Progenitor cell of endocrine pancreas (in vitro differentiated cells): ENCODE measurements at regions not wholly inside any gene's neighbourhood (a gene's known extent, or its start where the extent isn't known, plus 50 kb on each side); places are given as distances from the start of the nearest gene placed in this dataset.
"Not testable (repeated sequence)": the region's sequence is repeated elsewhere in the genome, so short reads cannot be mapped to it uniquely, and the experiment has no call there.

Source experiments
- DNase-seq: peaks from one replicate; pipeline ENCODE4 v3.0.0; 2021; ENCODE audit warnings: low spot score; ENCODE audit not compliant: unreplicated experiment
- H3K27ac Mint-ChIP-seq: 2 replicates; pipeline ENCODE4 v1.8.0; 2021; ENCODE audit warnings: mild to moderate bottlenecking, moderate library complexity, mixed read lengths
- H3K27me3 Mint-ChIP-seq: 2 replicates; pipeline ENCODE4 v1.8.0; 2021; ENCODE audit warnings: mixed read lengths
- H3K36me3 Mint-ChIP-seq: 2 replicates; pipeline ENCODE4 v1.8.0; 2022; ENCODE audit warnings: mixed read lengths; ENCODE audit not compliant: insufficient read depth
- H3K4me1 Mint-ChIP-seq: 2 replicates; pipeline ENCODE4 v1.8.0; 2021; ENCODE audit warnings: low read depth, mixed read lengths
- H3K4me3 Mint-ChIP-seq: 2 replicates; pipeline ENCODE4 v1.8.0; 2021; ENCODE audit warnings: low read depth, mild to moderate bottlenecking, moderate library complexity, mixed read lengths
- H3K9me3 Mint-ChIP-seq: 2 replicates; pipeline ENCODE4 v1.8.0; 2021; ENCODE audit warnings: low read depth, mixed read lengths
- CTCF ChIP-seq: fragments of 200-600 bp; sonication (generic); IDR thresholded peaks from one replicate; pipeline ENCODE4 v1.5.0; 2021; ENCODE audit warnings: antibody characterized with exemption, mild to moderate bottlenecking; ENCODE audit not compliant: unreplicated experiment

DNA sequence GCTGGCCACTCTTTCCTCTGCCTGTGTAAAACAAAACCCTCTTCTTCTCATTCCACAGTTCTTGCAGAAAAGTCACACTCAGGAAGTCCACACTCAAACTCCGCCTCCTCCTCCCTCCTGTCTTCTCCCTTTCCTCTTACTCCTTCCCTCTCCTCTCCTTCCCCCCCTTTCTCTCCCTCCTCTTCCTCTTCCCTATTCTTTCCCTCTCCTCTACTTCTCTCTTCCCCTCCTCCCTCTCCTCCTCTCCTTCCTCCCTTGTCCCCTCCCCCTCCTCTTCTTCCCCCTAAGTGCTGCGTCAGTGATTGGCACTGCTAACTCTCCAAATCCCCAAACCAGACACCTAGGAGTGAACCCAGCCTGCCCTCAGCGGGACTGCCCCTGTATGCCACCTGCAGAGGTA, 67.0 kb downstream of the ZNF467 start:
- Mint-ChIP-seq H3K27me3 (no peaks in the 10 kb centered on the region), H3K27ac (no peak overlapping the region), H3K9me3 (peaks cover 11% of the 10 kb centered on the region), H3K4me1 (no peaks in the 10 kb centered on the region), H3K4me3 (no peak overlapping the region), H3K36me3 (peaks cover 2% of the 10 kb centered on the region)
- no peak for DNase-seq
- no peak for TF ChIP-seq CTCF

- Mint-ChIP-seq H3K4me3 (no peak overlapping the region), H3K27ac (no peak overlapping the region), H3K27me3 (no peaks in the 10 kb centered on the region), H3K36me3 (peaks cover under 1% of the 10 kb centered on the region), H3K9me3 (peaks cover 3% of the 10 kb centered on the region), H3K4me1 (no peaks in the 10 kb centered on the region)
- no peak for DNase-seq
- no peak for TF ChIP-seq CTCF
These were observed 68.9 kb downstream of the ZNF467 start for GRCh38 chr7:149704507-149704906.

- H3K4me1 Mint-ChIP-seq = no peaks in the 10 kb centered on the region
- H3K9me3 Mint-ChIP-seq = peaks cover 2% of the 10 kb centered on the region
- H3K36me3 Mint-ChIP-seq = no peaks in the 10 kb centered on the region
- DNase-seq = no peak
- no peak overlapping the region for H3K4me3 Mint-ChIP-seq
- no peaks in the 10 kb centered on the region for H3K27me3 Mint-ChIP-seq
- TF ChIP-seq CTCF = no peak
- H3K27ac Mint-ChIP-seq = no peak overlapping the region
These were observed 70.2 kb downstream of the ZNF467 start for GRCh38 chr7:149703044-149703650.

DNA sequence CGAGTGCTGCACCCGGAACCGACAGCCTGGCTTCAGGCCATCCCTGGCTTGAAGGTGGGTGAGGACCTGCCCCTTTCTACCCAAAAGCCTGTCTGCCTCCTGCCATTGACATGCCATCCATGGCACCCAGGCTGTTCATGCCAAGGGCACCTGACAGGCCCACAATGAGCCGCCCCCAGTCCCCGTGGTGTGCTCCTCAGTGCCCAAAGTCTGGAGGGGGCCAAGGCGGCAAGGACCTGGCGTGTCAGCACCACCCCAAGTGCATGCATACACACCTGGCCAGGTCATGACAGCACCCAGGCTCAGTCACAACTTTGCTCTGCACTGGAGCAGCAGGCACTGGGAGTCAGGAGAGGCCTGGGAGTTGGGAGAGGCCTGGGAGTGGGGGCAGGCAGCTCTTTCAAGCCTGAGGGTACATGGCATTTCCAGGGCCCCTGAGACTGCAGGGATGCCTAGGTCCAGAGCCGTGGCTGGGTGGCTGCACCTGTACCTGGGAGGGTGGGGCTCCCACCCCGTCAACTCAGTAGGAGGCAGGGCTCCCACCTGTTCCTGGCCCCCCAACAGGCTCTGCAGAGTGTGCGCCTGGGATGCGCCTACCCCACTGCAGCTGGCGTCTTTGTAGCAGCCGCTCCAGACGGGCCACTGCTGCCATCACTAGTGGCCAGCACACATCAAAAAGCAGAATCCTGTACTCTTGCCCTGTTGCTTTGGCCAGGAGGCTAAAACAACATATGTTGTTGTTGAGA, 71.7 kb downstream of the ZNF467 start:
- Mint-ChIP-seq H3K9me3 (peaks cover 5% of the 10 kb centered on the region), H3K4me3 (no peak overlapping the region), H3K27me3 (no peaks in the 10 kb centered on the region), H3K27ac (no peak overlapping the region), H3K4me1 (no peaks in the 10 kb centered on the region), H3K36me3 (no peaks in the 10 kb centered on the region)
- TF ChIP-seq CTCF = no peak
- DNase-seq = no peak

DNA sequence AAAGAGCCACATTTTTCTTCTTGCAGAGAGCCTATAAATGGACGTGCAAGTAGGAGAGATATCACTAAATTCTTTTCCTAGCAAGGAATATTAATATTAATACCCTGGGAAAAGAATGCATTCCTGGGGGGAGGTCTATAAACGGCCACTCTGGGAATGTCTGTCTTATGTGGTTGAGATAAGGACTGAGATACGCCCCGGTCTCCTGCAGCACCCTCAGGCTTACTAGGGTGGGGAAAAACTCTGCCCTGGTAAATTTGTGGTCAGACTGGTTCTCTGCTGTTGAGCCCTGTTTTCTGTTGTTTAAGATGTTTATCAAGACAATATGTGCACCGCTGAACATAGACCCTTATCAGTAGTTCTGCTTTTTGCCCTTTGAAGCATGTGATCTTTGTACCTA, 75.6 kb downstream of the ZNF467 start:
- H3K4me1 Mint-ChIP-seq, H3K27ac Mint-ChIP-seq, H3K4me3 Mint-ChIP-seq, H3K36me3 Mint-ChIP-seq, H3K9me3 Mint-ChIP-seq, DNase-seq: not testable (repeated sequence)
- peaks cover 12% of the 10 kb centered on the region for H3K27me3 Mint-ChIP-seq

DNA sequence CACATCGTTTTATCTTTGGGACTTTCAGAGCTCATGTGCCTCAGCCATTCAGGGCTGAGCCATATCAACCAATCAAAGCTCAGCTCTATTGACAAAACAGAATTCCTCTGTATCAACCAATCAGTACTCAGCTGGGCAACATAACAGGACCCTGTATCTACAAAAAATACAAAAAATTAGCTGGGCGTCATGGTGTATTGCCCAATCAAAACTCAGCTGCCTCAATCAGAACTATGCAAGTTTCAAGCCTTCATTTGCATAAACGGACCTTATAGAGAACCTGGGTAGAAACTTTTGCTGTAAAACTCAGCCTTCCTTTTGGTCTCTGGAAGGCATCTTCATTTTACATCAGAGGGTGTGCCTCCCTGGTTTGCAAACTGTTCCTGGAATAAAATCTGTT, 77.1 kb downstream of the ZNF467 start:
- no peak for DNase-seq
- Mint-ChIP-seq H3K4me3 (no peak overlapping the region), H3K27ac (no peak overlapping the region), H3K36me3 (no peaks in the 10 kb centered on the region), H3K27me3 (peaks cover 21% of the 10 kb centered on the region), H3K9me3 (peaks cover 5% of the 10 kb centered on the region), H3K4me1 (peaks cover 1% of the 10 kb centered on the region)
- no peak for TF ChIP-seq CTCF
